HG03558 (cell line): ENCODE measurements at regions not wholly inside any gene's neighbourhood (a gene's known extent, or its start where the extent isn't known, plus 50 kb on each side); places are given as distances from the start of the nearest gene placed in this dataset.
"Not testable (repeated sequence)": the region's sequence is repeated elsewhere in the genome, so short reads cannot be mapped to it uniquely, and the experiment has no call there.

Experiments used
- ATAC-seq: cut with Tn5 transposase; IDR thresholded peaks from one replicate; pipeline ENCODE4 v1.9.1; 2021; ENCODE audit warnings: moderate number of reproducible peaks; ENCODE audit not compliant: unreplicated experiment; ENCODE audit errors: extremely low read depth

GRCh38 chr5:17816505-17816904 lies 182.2 kb downstream of the TAF11L14 start:
- ATAC-seq, result no peak

- ATAC-seq, result no peak
Measured at GRCh38 chr5:17816944-17817343, 182.7 kb downstream of the TAF11L14 start.

- ATAC-seq, result no peak
Measured at GRCh38 chr5:17817990-17818389, 183.7 kb downstream of the TAF11L14 start.

GRCh38 chr5:17819783-17820182 lies 185.5 kb downstream of the TAF11L14 start:
- no peak for ATAC-seq

- no peak for ATAC-seq
Measured at GRCh38 chr5:17828681-17829080, 194.4 kb downstream of the TAF11L14 start.

- no peak for ATAC-seq
Measured at GRCh38 chr5:17829456-17829855, 195.2 kb downstream of the TAF11L14 start.

GRCh38 chr5:17831279-17831678 lies 197.0 kb downstream of the TAF11L14 start:
- no peak for ATAC-seq

GRCh38 chr5:17832949-17833745 lies 198.9 kb downstream of the TAF11L14 start:
- no peak for ATAC-seq

- no peak for ATAC-seq
Measured at GRCh38 chr5:17837757-17838156, 203.5 kb downstream of the TAF11L14 start.

GRCh38 chr5:17838469-17838868 lies 204.2 kb downstream of the TAF11L14 start:
- no peak for ATAC-seq

GRCh38 chr5:17839848-17840247 lies 205.6 kb downstream of the TAF11L14 start:
- no peak for ATAC-seq

- ATAC-seq, result no peak
Measured at GRCh38 chr5:17846496-17846895, 212.2 kb downstream of the TAF11L14 start.

- ATAC-seq, result no peak
Measured at GRCh38 chr5:17847286-17847685, 213.0 kb downstream of the TAF11L14 start.

GRCh38 chr5:17852111-17852510 lies 217.9 kb downstream of the TAF11L14 start:
- no peak for ATAC-seq

GRCh38 chr5:17852740-17853139 lies 218.5 kb downstream of the TAF11L14 start:
- no peak for ATAC-seq

- ATAC-seq, result no peak
Measured at GRCh38 chr5:17854901-17855300, 220.6 kb downstream of the TAF11L14 start.

GRCh38 chr5:17860660-17861315 lies 226.5 kb downstream of the TAF11L14 start:
- no peak for ATAC-seq

GRCh38 chr5:17864903-17865302 lies 230.6 kb downstream of the TAF11L14 start:
- ATAC-seq, result not testable (repeated sequence)

- ATAC-seq, result not testable (repeated sequence)
Measured at GRCh38 chr5:17865966-17866365, 231.7 kb downstream of the TAF11L14 start.

GRCh38 chr5:17872204-17872603 lies 237.9 kb downstream of the TAF11L14 start:
- ATAC-seq, result no peak

- no peak for ATAC-seq
Measured at GRCh38 chr5:17878541-17878940, 244.3 kb downstream of the TAF11L14 start.

GRCh38 chr5:17879276-17879675 lies 245.0 kb downstream of the TAF11L14 start:
- ATAC-seq, result no peak
